IMR-90 (cell line): ENCODE measurements at regions not wholly inside any gene's neighbourhood (a gene's known extent, or its start where the extent isn't known, plus 50 kb on each side); places are given as distances from the start of the nearest gene placed in this dataset.

Experiments used
- ATAC-seq: fragments of 200-7000 bp; cut with Tn5 transposase; 2 replicates; pipeline ENCODE4 v1.9.1; 2020; ENCODE audit warnings: low read depth, mild to moderate bottlenecking, moderate library complexity
- BruUV-seq: library from RNA; stranded (reverse); fragments of 400-500 nt; replicated peaks from 2 replicates; lab custom pipeline; 2021; lab: Mats Ljungman, UMichigan
- CTCF ChIA-PET: fragments of 300-600 bp; formaldehyde crosslinking; extraction: SDS; loops from one replicate; lab custom pipeline; 2021; ENCODE audit warnings: antibody characterized with exemption; lab: Yijun Ruan, JAX
- POLR2A ChIA-PET: fragments of 300-600 bp; sonication (Branson Sonifier 250); formaldehyde crosslinking; loops from one replicate; lab custom pipeline; 2022; ENCODE audit warnings: antibody characterized with exemption; ENCODE audit not compliant: unreplicated experiment; lab: Charles Lee
- DNase-seq: peaks from one replicate; pipeline ENCODE4 v3.0.0; 2013
- H2AFZ ChIP-seq: replicated peaks from 2 replicates; pipeline ENCODE3; 2013; ENCODE audit warnings: low read length, mild to moderate bottlenecking; ENCODE audit not compliant: poor library complexity
- H2AK5ac ChIP-seq: 2 replicates; pipeline ENCODE4 v1.6.1; 2013; ENCODE audit warnings: low read depth, low read length, inconsistent platforms
- H2AK9ac ChIP-seq: replicated peaks from 2 replicates; pipeline ENCODE3; 2013; ENCODE audit warnings: mild to moderate bottlenecking, low read depth, low read length, moderate library complexity; ENCODE audit not compliant: poor library complexity
- H2BK120ac ChIP-seq: 2 replicates; pipeline ENCODE4 v1.6.1; 2013; ENCODE audit warnings: low read depth, low read length, inconsistent platforms
- H2BK15ac ChIP-seq: 3 replicates; pipeline ENCODE4 v1.6.1; 2013; ENCODE audit warnings: low read depth, low read length, inconsistent platforms
- H2BK20ac ChIP-seq: 2 replicates; pipeline ENCODE4 v1.6.1; 2013; ENCODE audit warnings: low read depth, mild to moderate bottlenecking, inconsistent platforms, low read length, moderate library complexity
- H2BK5ac ChIP-seq: 2 replicates; pipeline ENCODE4 v1.6.1; 2013; ENCODE audit warnings: mild to moderate bottlenecking, low read depth, low read length, inconsistent platforms; ENCODE audit not compliant: poor library complexity, severe bottlenecking
- H3K14ac ChIP-seq: replicated peaks from 2 replicates; pipeline ENCODE4 v1.6.1; 2013; ENCODE audit warnings: low read depth, low read length, inconsistent platforms
- H3K18ac ChIP-seq: 2 replicates; pipeline ENCODE4 v1.6.1; 2013; ENCODE audit warnings: low read depth, low read length, control low read depth
- H3K23ac ChIP-seq: 2 replicates; pipeline ENCODE4 v1.6.1; 2013; ENCODE audit warnings: low read depth, low read length, inconsistent platforms
- H3K27ac ChIP-seq: 2 replicates; pipeline ENCODE4 v1.5.1; 2013; ENCODE audit warnings: mild to moderate bottlenecking, control low read depth, low read length; ENCODE audit not compliant: insufficient read depth
- H3K27me3 ChIP-seq: 2 replicates; pipeline ENCODE4 v1.6.1; 2013; ENCODE audit warnings: low read length; ENCODE audit not compliant: control insufficient read depth, insufficient read depth
- H3K36me3 ChIP-seq: 2 replicates; pipeline ENCODE4 v1.6.1; 2013; ENCODE audit warnings: low read length, mixed read lengths; ENCODE audit not compliant: control insufficient read depth, insufficient read depth
- H3K4ac ChIP-seq: 2 replicates; pipeline ENCODE4 v1.6.1; 2013; ENCODE audit warnings: low read depth, low read length, inconsistent platforms
- H3K4me1 ChIP-seq: 2 replicates; pipeline ENCODE4 v1.6.1; 2013; ENCODE audit warnings: low read length, mixed read lengths; ENCODE audit not compliant: control insufficient read depth, insufficient read depth
- H3K4me2 ChIP-seq: 2 replicates; pipeline ENCODE4 v1.6.1; 2013; ENCODE audit warnings: low read depth, mild to moderate bottlenecking, control low read depth, low read length, moderate library complexity
- H3K4me3 ChIP-seq: 2 replicates; pipeline ENCODE4 v1.5.1; 2013; ENCODE audit warnings: low read depth, mild to moderate bottlenecking, control low read depth, low read length, moderate library complexity; ENCODE audit not compliant: insufficient read depth
- H3K56ac ChIP-seq: 2 replicates; pipeline ENCODE4 v1.6.1; 2013; ENCODE audit warnings: low read length, inconsistent platforms; ENCODE audit not compliant: insufficient read depth; ENCODE audit errors: extremely low read depth
- H3K79me1 ChIP-seq, 2 experiments: 2 replicates each; pipeline ENCODE4 v1.6.1; 2013; ENCODE audit warnings: low read length in 2 of 2, inconsistent platforms in 1 of 2, low read depth in 1 of 2
- H3K9ac ChIP-seq: 2 replicates; pipeline ENCODE4 v1.6.1; 2013; ENCODE audit warnings: low read depth, low read length, control low read depth
- H3K9me1 ChIP-seq: 2 replicates; pipeline ENCODE4 v1.6.1; 2013; ENCODE audit warnings: low read length, inconsistent platforms; ENCODE audit not compliant: insufficient read depth
- H3K9me3 ChIP-seq: 2 replicates; pipeline ENCODE4 v1.6.1; 2013; ENCODE audit warnings: low read length; ENCODE audit not compliant: control insufficient read depth, insufficient read depth
- H4K20me1 ChIP-seq: 2 replicates; pipeline ENCODE4 v1.6.1; 2013; ENCODE audit warnings: low read length, inconsistent platforms; ENCODE audit not compliant: insufficient read depth
- H4K5ac ChIP-seq: 2 replicates; pipeline ENCODE4 v1.6.1; 2013; ENCODE audit warnings: mild to moderate bottlenecking, low read depth, low read length, control low read depth
- H4K8ac ChIP-seq, 2 experiments: 2 replicates each; pipeline ENCODE4 v1.6.1; 2013; ENCODE audit warnings: low read depth in 2 of 2, low read length in 2 of 2, control low read depth in 1 of 2, inconsistent platforms in 1 of 2
- H4K91ac ChIP-seq: 2 replicates; pipeline ENCODE4 v1.6.1; 2013; ENCODE audit warnings: low read depth, low read length, inconsistent platforms; ENCODE audit not compliant: insufficient read depth
- BHLHE40 ChIP-seq: fragments of 150-350 bp; IDR thresholded peaks from 2 replicates; pipeline ENCODE4 v1.6.1; 2016; ENCODE audit warnings: mild to moderate bottlenecking, low read depth, low read length
- CEBPB ChIP-seq: IDR thresholded peaks from 2 replicates; pipeline ENCODE4 v1.6.1; 2012; ENCODE audit warnings: low read depth, low read length, improper control_type of control experiment
- CHD1 ChIP-seq: IDR thresholded peaks from 2 replicates; pipeline ENCODE4 v1.6.1; 2012; ENCODE audit warnings: low read depth, low read length, improper control_type of control experiment
- ELK1 ChIP-seq: fragments of 150-350 bp; IDR thresholded peaks from 2 replicates; pipeline ENCODE4 v1.6.1; 2016; ENCODE audit warnings: low read depth, mild to moderate bottlenecking, low read length, moderate library complexity, borderline replicate concordance
- FOS ChIP-seq: fragments of 150-350 bp; IDR thresholded peaks from 2 replicates; pipeline ENCODE4 v1.6.1; 2016; ENCODE audit warnings: low read depth, low read length
- MXI1 ChIP-seq: IDR thresholded peaks from 2 replicates; pipeline ENCODE4 v1.6.1; 2012; ENCODE audit warnings: low read depth, mild to moderate bottlenecking, low read length, moderate library complexity, borderline replicate concordance
- NFE2L2 ChIP-seq: fragments of 150-350 bp; IDR thresholded peaks from 2 replicates; pipeline ENCODE4 v1.6.1; 2016; ENCODE audit warnings: low read depth, mild to moderate bottlenecking, low read length
- POLR2A ChIP-seq: IDR thresholded peaks from 2 replicates; pipeline ENCODE4 v1.6.1; 2012; ENCODE audit warnings: mild to moderate bottlenecking, low read depth, low read length
- RAD21 ChIP-seq: IDR thresholded peaks from 2 replicates; pipeline ENCODE4 v1.6.1; 2012; ENCODE audit warnings: low read length, improper control_type of control experiment
- RCOR1 ChIP-seq: IDR thresholded peaks from 2 replicates; pipeline ENCODE4 v1.6.1; 2012; ENCODE audit warnings: mild to moderate bottlenecking, low read length, improper control_type of control experiment; ENCODE audit not compliant: insufficient replicate concordance
- SMC3 ChIP-seq: fragments of 150-350 bp; IDR thresholded peaks from 2 replicates; pipeline ENCODE4 v1.6.1; 2016; ENCODE audit warnings: low read depth, mild to moderate bottlenecking, antibody characterized with exemption, low read length, moderate library complexity
- USF2 ChIP-seq: fragments of 150-350 bp; IDR thresholded peaks from 2 replicates; pipeline ENCODE4 v1.6.1; 2017; ENCODE audit warnings: mild to moderate bottlenecking, antibody characterized with exemption, low read length, low read depth
- WGBS, 2 experiments: methylation state at CpG; one replicate each; pipeline versions ENCODE4 v1.1.5 to v1.1.7; 2013; ENCODE audit warnings: missing lambda C conversion rate in 2 of 2; ENCODE audit not compliant: insufficient read length in 1 of 2; ENCODE audit errors: extremely low coverage in 2 of 2; 5-methylcytosine and 5-hydroxymethylcytosine counted together
- dilution Hi-C: fragments of 300-500 bp; cut with HindIII; formaldehyde crosslinking; loops from one replicate; pipeline ENCODE4 v1.14.3; 2018; ENCODE audit warnings: low sequenced_read_pairs; ENCODE audit not compliant: unreplicated experiment
- in situ Hi-C: fragments of 300-500 bp; cut with MboI; formaldehyde crosslinking; loops from 3 replicates; pipeline ENCODE4 v1.14.3; 2019; ENCODE audit warnings: low sequenced_read_pairs, inconsistent platforms, mixed read lengths
- intact Hi-C: fragments of 100-400 bp; cut with micrococcal nuclease; formaldehyde crosslinking; loops from 2 replicates; pipeline ENCODE4 v1.10.0; 2022

DNA sequence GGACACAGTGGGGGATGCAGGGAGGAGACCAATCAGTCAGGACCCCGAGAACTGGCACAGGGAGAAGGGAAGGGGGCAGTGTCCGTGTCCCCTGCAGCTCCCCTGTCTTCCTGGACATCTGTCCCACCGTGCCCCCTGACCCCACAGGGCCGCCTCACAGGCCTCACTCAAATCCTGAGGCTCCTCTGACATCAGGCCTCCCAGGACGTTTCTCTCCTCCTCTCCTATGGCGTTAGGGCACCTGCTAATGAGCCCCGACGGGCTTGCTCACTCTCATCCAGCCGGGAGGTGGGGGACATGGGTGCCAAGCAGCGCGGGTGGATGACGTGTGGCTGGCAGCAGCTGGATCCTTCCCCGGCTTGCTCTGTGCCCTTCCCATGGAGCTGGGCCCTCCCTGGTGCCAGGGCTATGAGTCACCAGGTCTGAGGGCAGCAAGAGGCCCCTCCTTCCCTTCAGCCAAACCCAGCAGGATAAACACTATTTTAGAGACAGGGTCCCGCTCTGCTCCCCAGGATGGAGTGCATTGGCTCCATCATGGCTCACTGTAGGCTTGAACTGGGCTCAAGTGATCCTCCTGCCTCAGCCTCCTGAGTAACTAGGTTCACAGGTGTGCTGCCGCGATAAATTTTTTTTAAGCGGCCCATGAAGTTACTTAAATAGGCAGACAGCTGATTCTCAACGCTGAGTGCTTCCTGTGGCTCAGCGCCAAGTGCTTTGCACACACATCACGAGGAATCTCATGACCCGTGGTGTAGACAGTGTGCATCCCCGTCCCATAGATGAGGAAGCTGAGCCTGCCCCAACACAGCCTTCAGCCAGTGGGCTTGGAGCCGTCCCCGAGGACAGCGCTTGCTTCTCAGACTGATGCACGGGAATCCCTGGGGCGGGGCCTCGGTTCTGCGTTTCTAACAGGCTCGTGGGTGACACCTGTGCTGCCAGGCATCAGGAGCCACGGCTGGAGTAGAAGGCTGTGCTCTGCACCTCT, 64.5 kb upstream of the HDAC4 start (continued):
- TF ChIP-seq BHLHE40, result no peak

DNA sequence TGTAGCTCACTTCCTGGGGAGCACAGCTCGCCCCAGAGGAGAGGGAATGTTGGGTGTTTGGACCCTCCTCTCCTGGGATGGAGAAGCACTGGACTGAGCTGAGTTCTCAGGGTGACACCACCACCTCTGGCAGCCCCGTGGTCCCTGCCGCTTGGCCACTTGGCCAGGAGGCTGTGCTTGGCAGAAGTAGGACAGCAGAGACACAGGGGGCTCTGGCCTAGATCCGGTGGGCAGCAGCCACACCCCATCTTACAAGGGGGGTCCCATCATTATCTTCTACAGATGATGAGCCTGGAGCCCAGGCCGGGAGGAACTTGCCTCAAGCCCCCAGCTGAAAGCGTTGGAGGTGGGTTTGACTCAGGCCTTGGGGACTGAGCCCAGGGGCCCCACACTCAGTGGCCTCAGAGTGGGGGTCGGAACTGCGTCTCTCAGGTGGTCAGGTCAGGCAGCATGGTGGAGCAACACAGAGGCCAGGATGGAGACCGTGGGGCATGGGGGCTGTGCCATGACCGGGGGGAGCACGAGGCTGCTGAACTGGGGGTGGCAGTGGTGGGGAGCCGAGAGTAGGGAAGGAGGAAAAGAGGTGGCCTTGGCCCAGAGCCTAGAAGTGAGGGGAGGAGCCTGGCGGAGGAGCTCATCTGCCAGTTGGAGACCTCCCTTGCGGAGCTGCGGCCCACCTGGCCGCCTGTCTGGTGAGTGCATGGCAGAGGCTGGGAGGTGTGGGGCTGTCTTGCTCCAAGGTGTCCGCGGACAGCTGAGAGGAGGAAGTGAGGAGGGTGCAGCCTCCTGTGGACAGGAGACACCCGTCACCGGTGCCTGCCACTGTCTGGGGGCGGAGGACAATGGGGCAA, 63.6 kb upstream of the HDAC4 start:
- no peak overlapping the region for H2BK20ac ChIP-seq
- H3K23ac ChIP-seq, result no peak overlapping the region
- H3K56ac ChIP-seq, result no peak overlapping the region
- peak overlapping the region; percentile 58 for H2AFZ ChIP-seq
- no peak overlapping the region for H3K9ac ChIP-seq
- H3K27me3 ChIP-seq, result no peaks in the 10 kb centered on the region
- intact Hi-C loops, result no loop called here
- H3K36me3 ChIP-seq, result no peaks in the 10 kb centered on the region
- no peak for ATAC-seq
- POLR2A ChIA-PET, result no interaction called here
- H4K5ac ChIP-seq, result no peak overlapping the region
- H3K14ac ChIP-seq, result no peak overlapping the region
- H4K91ac ChIP-seq, result no peak overlapping the region
- H2AK9ac ChIP-seq, result no peak overlapping the region
- H3K79me1 ChIP-seq, result no peaks in the 10 kb centered on the region
- H2BK120ac ChIP-seq, result no peak overlapping the region
- dilution Hi-C loops, result no loop called here
- no peaks in the 10 kb centered on the region for H4K20me1 ChIP-seq
- no peak overlapping the region for H4K8ac ChIP-seq
- H3K4ac ChIP-seq, result no peak overlapping the region
- no peak overlapping the region for H3K18ac ChIP-seq
- H2AK5ac ChIP-seq, result no peak overlapping the region
- in situ Hi-C loops, result no loop called here
- peaks cover 5% of the 10 kb centered on the region; the same call in 1 of the 2 replicates for H3K9me3 ChIP-seq
- no peak for DNase-seq
- no peaks in the 10 kb centered on the region for H3K4me1 ChIP-seq
- no peak overlapping the region for H2BK5ac ChIP-seq
- CTCF ChIA-PET, result no interaction called here
- no peak overlapping the region for H3K4me3 ChIP-seq
- WGBS, 2 experiments, result 86% methylated on average over 3 of the region's 21 CpGs; no CpG with 5 or more reads in 1 of the 2 experiments
- no TSS peak for BruUV-seq
- no peak overlapping the region for H3K27ac ChIP-seq
- no peak overlapping the region for H3K4me2 ChIP-seq
- no peaks in the 10 kb centered on the region for H3K9me1 ChIP-seq
- no peak overlapping the region for H2BK15ac ChIP-seq
- no peak for TF ChIP-seq MXI1
- TF ChIP-seq ELK1, result no peak
- TF ChIP-seq BHLHE40, result no peak
- no peak for TF ChIP-seq POLR2A
- TF ChIP-seq SMC3, result no peak
- no peak for TF ChIP-seq USF2
- no peak for TF ChIP-seq FOS
- TF ChIP-seq RAD21, result no peak
- TF ChIP-seq NFE2L2, result no peak
- no peak for TF ChIP-seq RCOR1
- TF ChIP-seq CEBPB, result no peak
- TF ChIP-seq CHD1, result no peak
